Heart right ventricle (tissue), 16 donors: ENCODE measurements at regions not wholly inside any gene's neighbourhood (a gene's known extent, or its start where the extent isn't known, plus 50 kb on each side); places are given as distances from the start of the nearest gene placed in this dataset.

ENCODE experiments used
- ATAC-seq, 8 donors: fragments of 200-7000 bp; cut with Tn5 transposase; one replicate each; pipeline ENCODE4 v1.9.1; 2020; ENCODE audit warnings: mild to moderate bottlenecking in 8 of 8, moderate library complexity in 8 of 8, moderate number of reproducible peaks in 1 of 8
- DNase-seq, 2 donors: peaks; one replicate each; pipeline ENCODE4 v3.0.0-alpha.2; 2020
- H3K27ac ChIP-seq, 10 donors: fragments of 200-600 bp; sonication (generic) in 2 of 10; one replicate each; pipeline versions ENCODE4 v1.5.0 to v1.8.0; 2020 to 2022; ENCODE audit warnings: mild to moderate bottlenecking in 3 of 10
- H3K27me3 ChIP-seq, 7 donors: fragments of 200-600 bp; one replicate each; pipeline ENCODE4 v1.8.0; 2021 to 2022; ENCODE audit warnings: mild to moderate bottlenecking in 2 of 7
- H3K36me3 ChIP-seq, 9 donors: fragments of 200-600 bp; sonication (generic) in 1 of 9; one replicate each; pipeline versions ENCODE4 v1.5.0 to v1.8.0; 2020 to 2022; ENCODE audit warnings: mild to moderate bottlenecking in 2 of 9
- H3K4me1 ChIP-seq, 9 donors: fragments of 200-600 bp; sonication (generic) in 1 of 9; one replicate each; pipeline versions ENCODE4 v1.5.0 to v1.8.0; 2020 to 2022; ENCODE audit warnings: mild to moderate bottlenecking in 4 of 9
- H3K4me3 ChIP-seq, 10 donors: fragments of 200-600 bp; sonication (generic) in 2 of 10; one replicate each; pipeline versions ENCODE4 v1.5.0 to v1.8.0; 2020 to 2022; ENCODE audit warnings: mild to moderate bottlenecking in 7 of 10, moderate library complexity in 2 of 10
- H3K9me3 ChIP-seq, 11 donors: fragments of 200-600 bp in 10 of 11; sonication (generic) in 2 of 11; one replicate each; pipeline versions ENCODE4 v1.5.0 to v1.8.0; 2013 to 2022; ENCODE audit warnings: mild to moderate bottlenecking in 2 of 11, control low read depth in 1 of 11, moderate library complexity in 1 of 11
- WGBS, 2 donors: extraction: QIAGEN DNeasy Blood & Tissue Kit; methylation state at CpG; one replicate each; pipeline ENCODE4 v1.1.7; 2013; ENCODE audit warnings: inconsistent platforms in 1 of 2; 5-methylcytosine and 5-hydroxymethylcytosine counted together
- intact Hi-C, 10 donors: fragments of 100-400 bp; cut with DNase I; formaldehyde crosslinking; loops; one replicate each; pipeline versions ENCODE4 v1.11.1 to v1.14.2; 2022
- TF ChIP-seq, protein P1 (sequence below), 9 donors: fragments of 200-600 bp; sonication (generic) in 2 of 9; IDR thresholded peaks; one replicate each; pipeline versions ENCODE4 v1.5.0 to v1.8.0; 2021 to 2022; ENCODE audit warnings: antibody characterized with exemption in 9 of 9, mild to moderate bottlenecking in 5 of 9, moderate library complexity in 1 of 9
- donor health status: Arrhythmogenic right ventricular cardiomyopathy.
- donor health status: ischemic (EF 13 %, LVEDD 7.1; RV severe dilation, severe dysfunction).
- donor health status: healthy with polysubstance abuse.
- donor health status: DM: no; HTN: yes; CAD: no.
- donor health status: DM: no; HTN: no; CAD: no.
- donor health status: ischemic (EF 25% LVEDD 6.9; RV normal size, moderate dysfunction).
- donor health status: ischemic (EF 25% LVEDD 5.7; RV mildly dilated, moderate dysfunction).
- donor health status: healthy.
- donor health status: DM: yes; HTN: yes; CAD: no.
- donor health status: Ischemic cardiomyopathy.
- donor health status: ischemic (EF 35%, LVEDD 5.7; RV mildly dilated, moderate dysfunction).
- donor health status: nonischemic (EF 11% LVEDD 7.7; RV severe dilation, severe dysfunction).
- donor health status: DM: yes; HTN: yes; CAD: no.
- donor health status: PGD.
- donor health status: ischemic (EF 29% LVEDD 5.4; RV normal size, mild dysfunction).
- donor health status: nonischemic (EF 23%, LVEDD 6.1; RV moderate dilation, normal function).

DNA sequence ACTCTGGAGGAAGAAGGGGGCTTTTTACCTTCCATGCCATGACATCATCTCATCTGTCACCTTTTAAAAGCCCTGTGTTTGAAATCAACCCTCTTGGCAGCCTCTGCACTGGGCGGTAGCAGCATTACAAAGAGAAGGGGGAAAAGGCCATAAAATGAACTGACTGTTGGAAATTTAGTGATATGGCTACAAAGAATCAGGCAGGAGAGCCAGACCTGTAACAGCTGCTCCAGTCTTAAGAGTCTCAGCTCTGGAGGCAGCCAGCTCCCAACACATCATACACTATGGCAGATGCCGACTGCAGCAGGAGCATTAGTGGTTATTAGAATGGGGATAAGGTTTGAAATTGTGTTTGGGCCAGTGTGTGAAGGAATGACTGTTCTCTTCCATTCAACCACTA lies 257.5 kb downstream of the DMAC1 start:
- Histone ChIP-seq H3K9me3 (no peaks in the 10 kb centered on the region), H3K27ac (no peak overlapping the region), H3K27me3 (peaks cover 0 to 3% (median 0%) of the 10 kb centered on the region in 7 donors), H3K36me3 (no peaks in the 10 kb centered on the region), H3K4me3 (no peak overlapping the region), H3K4me1 (no peaks in the 10 kb centered on the region)
- WGBS, 2 donors = 88 to 90% methylated on average over 2 of the region's 2 CpGs
- no peak for DNase-seq
- ATAC-seq = no peak
- TF ChIP-seq, protein P1, sequence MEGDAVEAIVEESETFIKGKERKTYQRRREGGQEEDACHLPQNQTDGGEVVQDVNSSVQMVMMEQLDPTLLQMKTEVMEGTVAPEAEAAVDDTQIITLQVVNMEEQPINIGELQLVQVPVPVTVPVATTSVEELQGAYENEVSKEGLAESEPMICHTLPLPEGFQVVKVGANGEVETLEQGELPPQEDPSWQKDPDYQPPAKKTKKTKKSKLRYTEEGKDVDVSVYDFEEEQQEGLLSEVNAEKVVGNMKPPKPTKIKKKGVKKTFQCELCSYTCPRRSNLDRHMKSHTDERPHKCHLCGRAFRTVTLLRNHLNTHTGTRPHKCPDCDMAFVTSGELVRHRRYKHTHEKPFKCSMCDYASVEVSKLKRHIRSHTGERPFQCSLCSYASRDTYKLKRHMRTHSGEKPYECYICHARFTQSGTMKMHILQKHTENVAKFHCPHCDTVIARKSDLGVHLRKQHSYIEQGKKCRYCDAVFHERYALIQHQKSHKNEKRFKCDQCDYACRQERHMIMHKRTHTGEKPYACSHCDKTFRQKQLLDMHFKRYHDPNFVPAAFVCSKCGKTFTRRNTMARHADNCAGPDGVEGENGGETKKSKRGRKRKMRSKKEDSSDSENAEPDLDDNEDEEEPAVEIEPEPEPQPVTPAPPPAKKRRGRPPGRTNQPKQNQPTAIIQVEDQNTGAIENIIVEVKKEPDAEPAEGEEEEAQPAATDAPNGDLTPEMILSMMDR (IDR thresholded peaks at IDR 0.05) = no peak
- intact Hi-C loops = loop anchor here in 2 of 10 donors (5.0 to 10.0 kb wide), 2 partner anchors 140 to 277 kb away; no protein-coding TSS in a partner anchor

DNA sequence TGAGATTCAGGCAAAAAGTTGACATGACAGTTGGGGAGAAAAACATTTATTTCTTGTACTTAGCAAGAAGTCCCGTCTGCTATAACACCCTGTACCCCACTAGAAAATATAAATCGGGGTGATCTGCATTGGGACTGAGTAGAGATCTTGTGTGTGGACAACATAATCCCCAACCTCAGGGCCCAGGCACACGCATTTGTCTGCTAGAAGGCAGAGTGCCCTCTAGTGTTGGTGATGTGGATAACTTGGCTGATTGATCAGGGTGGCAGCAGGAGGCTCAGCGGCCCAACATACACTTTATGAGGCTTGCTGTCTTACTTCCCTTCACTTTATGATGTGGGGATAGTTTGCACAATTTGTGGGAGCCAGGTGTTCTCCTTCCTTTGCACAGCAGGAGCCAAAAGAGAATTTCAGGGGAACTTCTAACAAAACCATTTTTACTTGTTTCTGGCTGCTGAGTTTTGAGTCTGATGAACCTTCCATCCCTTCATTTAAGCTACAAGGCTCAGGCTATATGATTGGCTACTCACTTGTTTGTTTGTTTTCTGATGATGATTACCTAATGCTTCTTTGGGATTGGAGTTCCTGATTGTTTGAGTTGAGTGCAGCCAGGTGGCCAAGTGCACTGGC lies 263.2 kb downstream of the DMAC1 start:
- peak; percentile 16 to 46 for DNase-seq
- no peak overlapping the region for H3K4me3 ChIP-seq

DNA sequence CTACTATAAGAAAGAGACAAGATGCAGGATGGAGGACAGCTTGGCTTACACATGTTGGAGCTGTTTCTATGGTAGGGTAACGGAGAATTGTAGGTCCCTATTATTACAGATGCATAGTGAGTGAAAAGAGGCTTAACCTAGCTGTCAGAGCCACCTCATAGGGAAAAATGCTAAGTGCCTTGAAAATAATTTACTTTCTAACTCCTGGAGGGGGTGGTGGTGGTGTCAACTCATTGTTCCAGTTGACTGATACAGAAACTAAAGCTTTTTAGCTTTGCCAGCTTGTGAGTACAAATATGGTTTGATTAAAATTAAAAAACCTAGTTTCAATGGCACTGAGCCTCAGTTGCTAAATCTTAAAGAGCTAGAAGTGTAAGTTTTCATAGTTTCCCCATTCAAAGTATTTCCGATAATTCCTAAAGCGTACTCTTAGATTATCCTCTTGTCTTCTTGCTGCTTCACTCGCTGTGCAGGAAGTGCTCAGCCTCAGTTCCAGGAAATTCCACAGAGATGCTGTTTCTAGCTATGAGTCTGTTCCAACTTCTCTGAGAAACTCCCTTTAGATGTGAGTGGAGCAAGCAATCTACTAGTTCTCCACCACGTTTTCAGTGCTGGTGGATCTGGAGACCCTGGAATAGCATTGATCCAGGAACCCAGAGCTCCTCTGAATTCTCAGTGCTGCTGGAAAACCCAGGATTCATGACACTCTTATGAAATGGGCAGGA lies 265.2 kb downstream of the DMAC1 start:
- peaks cover 0 to 9% (median 0%) of the 10 kb centered on the region in 9 donors for H3K4me1 ChIP-seq
- 59 to 60% methylated on average over 5 of the region's 5 CpGs for WGBS, 2 donors
- no peaks in the 10 kb centered on the region for H3K27me3 ChIP-seq
- intact Hi-C loops = loop anchor here in 8 of 10 donors (2.0 to 10.0 kb wide), 8 partner anchors 130 to 700 kb away; no protein-coding TSS in a partner anchor
- DNase-seq (no peak), ATAC-seq (peak in 4 of 8 donors; percentile 41 to 55 (median 50))
- H3K9me3 ChIP-seq = no peaks in the 10 kb centered on the region
- TF ChIP-seq, protein P1 (IDR thresholded peaks at IDR 0.05) = no peak
- no peak overlapping the region for H3K27ac ChIP-seq
- no peaks in the 10 kb centered on the region for H3K36me3 ChIP-seq
- no peak overlapping the region for H3K4me3 ChIP-seq

More for the DNA sequence above, 263.2 kb downstream of the DMAC1 start:
- H3K9me3 ChIP-seq = no peaks in the 10 kb centered on the region
- ATAC-seq = peak in 6 of 8 donors; percentile 34 to 76 (median 68)
- no peak overlapping the region for H3K27ac ChIP-seq
- WGBS, 2 donors = 41 to 44% methylated on average over 4 of the region's 4 CpGs
- no peaks in the 10 kb centered on the region for H3K36me3 ChIP-seq
- peaks cover 0 to 9% (median 0%) of the 10 kb centered on the region in 9 donors for H3K4me1 ChIP-seq
- TF ChIP-seq, protein P1 (IDR thresholded peaks at IDR 0.05) = peak; percentile 47 to 74 (median 70)
- intact Hi-C loops = loop anchor here in 9 of 10 donors (1.0 to 10.0 kb wide), 12 partner anchors 132 to 709 kb away; no protein-coding TSS in a partner anchor
- H3K27me3 ChIP-seq = no peaks in the 10 kb centered on the region

DNA sequence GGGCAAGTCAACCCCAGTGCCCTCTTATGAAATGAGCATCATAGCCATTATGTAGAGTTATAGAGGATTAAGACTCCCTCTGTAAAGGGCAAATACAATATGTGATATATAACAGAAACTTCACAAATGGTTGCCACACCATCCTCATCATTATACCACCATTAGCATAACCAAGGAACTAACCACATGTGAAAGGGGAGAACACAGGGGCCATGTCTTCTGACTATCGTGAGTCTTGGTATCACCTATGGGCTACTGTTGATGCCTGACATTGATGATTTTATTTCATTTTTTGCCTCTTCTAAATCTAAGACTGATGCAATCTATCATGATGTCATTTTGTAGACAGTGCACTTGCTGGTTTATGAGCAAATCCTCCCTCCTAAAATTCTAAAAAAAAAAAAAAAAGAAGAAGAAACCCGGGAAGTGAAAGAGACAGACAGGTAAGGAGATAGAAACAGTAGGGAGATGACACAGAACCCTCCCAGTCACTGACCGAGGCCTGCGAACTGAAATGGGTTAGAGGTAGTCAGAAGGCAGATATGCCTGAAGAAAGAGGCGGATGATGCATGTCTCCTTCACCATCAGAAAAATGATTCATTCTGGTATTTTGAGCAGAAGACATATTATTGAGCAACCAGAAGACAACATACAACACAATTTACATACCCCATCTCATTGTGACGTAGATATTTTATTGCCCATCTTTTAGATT lies 266.0 kb downstream of the DMAC1 start:
- peaks cover 0 to 9% (median 0%) of the 10 kb centered on the region in 9 donors for H3K4me1 ChIP-seq

More for the DNA sequence above, 266.0 kb downstream of the DMAC1 start:
- H3K9me3 ChIP-seq = no peaks in the 10 kb centered on the region
- H3K4me3 ChIP-seq = no peak overlapping the region
- ATAC-seq (no peak), DNase-seq (no peak)
- 93 to 96% methylated on average over 6 of the region's 6 CpGs for WGBS, 2 donors
- H3K27me3 ChIP-seq = no peaks in the 10 kb centered on the region
- no peaks in the 10 kb centered on the region for H3K36me3 ChIP-seq
- intact Hi-C loops = loop anchor here in 8 of 10 donors (2.0 to 10.0 kb wide), 8 partner anchors 129 to 699 kb away; no protein-coding TSS in a partner anchor
- no peak overlapping the region for H3K27ac ChIP-seq
- TF ChIP-seq, protein P1 (IDR thresholded peaks at IDR 0.05) = no peak
